OCI-LY7 (cell line): ENCODE measurements at regions not wholly inside any gene's neighbourhood (a gene's known extent, or its start where the extent isn't known, plus 50 kb on each side); places are given as distances from the start of the nearest gene placed in this dataset.

Experiments
- BruUV-seq: library from RNA; stranded (reverse); fragments of 400-500 nt; replicated peaks from 2 replicates; lab custom pipeline; 2021; lab: Mats Ljungman, UMichigan
- CTCF ChIA-PET: fragments of 300-600 bp; sonication (Branson Sonifier 250); formaldehyde crosslinking; loops from one replicate; lab custom pipeline; 2022; ENCODE audit warnings: antibody characterized with exemption; ENCODE audit not compliant: unreplicated experiment; lab: Charles Lee
- POLR2A ChIA-PET: fragments of 300-600 bp; sonication (Branson Sonifier 250); formaldehyde crosslinking; loops from one replicate; lab custom pipeline; 2022; ENCODE audit warnings: antibody characterized with exemption; lab: Charles Lee
- DNase-seq: peaks from one replicate; pipeline ENCODE4 v3.0.0-alpha.2; 2015; ENCODE audit warnings: low spot score
- H2AFZ ChIP-seq: fragments of 200-600 bp; sonication (generic), shearing (Covaris generic); 2 replicates; pipeline ENCODE4 v1.6.1; 2014; ENCODE audit warnings: mild to moderate bottlenecking, antibody characterized with exemption, low read length, moderate library complexity
- H3K27ac ChIP-seq: fragments of 200-600 bp; sonication (generic); 2 replicates; pipeline ENCODE4 v1.5.1; 2014; ENCODE audit warnings: mixed run types, low read depth, mild to moderate bottlenecking, moderate library complexity, low read length, inconsistent platforms; ENCODE audit not compliant: poor library complexity, severe bottlenecking
- H3K36me3 ChIP-seq: fragments of 200-600 bp; sonication (generic); 2 replicates; pipeline ENCODE4 v1.6.1; 2014; ENCODE audit warnings: mild to moderate bottlenecking, antibody characterized with exemption, low read length, moderate library complexity, mixed read lengths; ENCODE audit not compliant: insufficient read depth
- H3K4me1 ChIP-seq: fragments of 200-600 bp; sonication (generic); 2 replicates; pipeline ENCODE4 v1.5.1; 2014; ENCODE audit warnings: mild to moderate bottlenecking, low read length; ENCODE audit not compliant: insufficient read depth, poor library complexity, severe bottlenecking
- H3K4me2 ChIP-seq: fragments of 200-600 bp; sonication (generic); 2 replicates; pipeline ENCODE4 v1.6.1; 2014; ENCODE audit warnings: mild to moderate bottlenecking, low read length
- H3K4me3 ChIP-seq: fragments of 200-600 bp; sonication (generic); 2 replicates; pipeline ENCODE4 v1.5.1; 2014; ENCODE audit warnings: mild to moderate bottlenecking, low read depth, low read length; ENCODE audit not compliant: poor library complexity, severe bottlenecking
- H3K79me2 ChIP-seq: fragments of 200-600 bp; sonication (generic); 2 replicates; pipeline ENCODE4 v1.6.1; 2016; ENCODE audit warnings: low read depth, mild to moderate bottlenecking, low read length, moderate library complexity, mixed read lengths; ENCODE audit not compliant: insufficient read depth
- H3K9me2 ChIP-seq: fragments of 200-600 bp; sonication (generic); 2 replicates; pipeline ENCODE4 v1.6.1; 2016; ENCODE audit warnings: mild to moderate bottlenecking, low read length, mixed read lengths; ENCODE audit not compliant: insufficient read depth
- H3K9me3 ChIP-seq: fragments of 200-600 bp; sonication (generic); 2 replicates; pipeline ENCODE4 v1.6.1; 2014; ENCODE audit warnings: mild to moderate bottlenecking, mixed run types, low read length, mixed read lengths
- H4K20me1 ChIP-seq: fragments of 200-600 bp; sonication (generic); 2 replicates; pipeline ENCODE4 v1.6.1; 2014; ENCODE audit warnings: mild to moderate bottlenecking, antibody characterized with exemption, low read length, moderate library complexity, mixed read lengths; ENCODE audit not compliant: insufficient read depth
- EZH2phosphoT487 ChIP-seq: fragments of 200-600 bp; sonication (generic); IDR thresholded peaks from 2 replicates; pipeline ENCODE4 v1.6.1; 2018; ENCODE audit warnings: low read depth, borderline replicate concordance, mild to moderate bottlenecking, mixed run types, antibody characterized with exemption, low read length, moderate library complexity, mixed read lengths
- intact Hi-C: fragments of 100-400 bp; cut with micrococcal nuclease; formaldehyde crosslinking; loops from one replicate; pipeline ENCODE4 v1.10.0; 2022; ENCODE audit not compliant: unreplicated experiment
- TF ChIP-seq, protein P1 (sequence below): fragments of 200-600 bp; sonication (generic); conservative IDR thresholded peaks from 2 replicates; pipeline ENCODE4 v1.5.1; 2014; ENCODE audit warnings: mild to moderate bottlenecking, antibody characterized with exemption, low read length, moderate library complexity, mixed read lengths

DNA sequence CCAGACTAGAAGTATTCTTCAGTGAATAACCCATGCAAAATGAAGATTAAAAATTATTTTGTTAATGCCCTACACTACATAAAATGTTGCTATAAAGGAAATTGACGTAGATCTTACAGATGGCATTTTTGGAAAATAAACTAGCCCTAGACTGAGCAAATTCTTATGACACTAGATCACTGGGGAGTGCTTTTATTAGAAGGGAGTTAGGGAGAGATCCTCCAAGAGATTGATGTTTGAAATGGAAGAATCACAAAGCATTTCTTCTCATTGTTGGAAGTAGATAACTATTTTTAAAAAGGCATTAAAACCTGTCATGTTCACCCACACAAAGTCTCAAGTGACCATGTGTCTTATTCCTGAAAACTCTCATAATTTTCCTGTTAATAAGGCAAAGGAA, 351.1 kb upstream of the TLE4 start:
- ChIA-PET CTCF (no interaction called here), POLR2A (no interaction called here)
- no peak for TF ChIP-seq EZH2phosphoT487
- TF ChIP-seq, protein P1, sequence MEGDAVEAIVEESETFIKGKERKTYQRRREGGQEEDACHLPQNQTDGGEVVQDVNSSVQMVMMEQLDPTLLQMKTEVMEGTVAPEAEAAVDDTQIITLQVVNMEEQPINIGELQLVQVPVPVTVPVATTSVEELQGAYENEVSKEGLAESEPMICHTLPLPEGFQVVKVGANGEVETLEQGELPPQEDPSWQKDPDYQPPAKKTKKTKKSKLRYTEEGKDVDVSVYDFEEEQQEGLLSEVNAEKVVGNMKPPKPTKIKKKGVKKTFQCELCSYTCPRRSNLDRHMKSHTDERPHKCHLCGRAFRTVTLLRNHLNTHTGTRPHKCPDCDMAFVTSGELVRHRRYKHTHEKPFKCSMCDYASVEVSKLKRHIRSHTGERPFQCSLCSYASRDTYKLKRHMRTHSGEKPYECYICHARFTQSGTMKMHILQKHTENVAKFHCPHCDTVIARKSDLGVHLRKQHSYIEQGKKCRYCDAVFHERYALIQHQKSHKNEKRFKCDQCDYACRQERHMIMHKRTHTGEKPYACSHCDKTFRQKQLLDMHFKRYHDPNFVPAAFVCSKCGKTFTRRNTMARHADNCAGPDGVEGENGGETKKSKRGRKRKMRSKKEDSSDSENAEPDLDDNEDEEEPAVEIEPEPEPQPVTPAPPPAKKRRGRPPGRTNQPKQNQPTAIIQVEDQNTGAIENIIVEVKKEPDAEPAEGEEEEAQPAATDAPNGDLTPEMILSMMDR, result no peak
- Histone ChIP-seq H3K9me3 (no peaks in the 10 kb centered on the region), H2AFZ (no peak overlapping the region), H3K79me2 (no peaks in the 10 kb centered on the region), H3K36me3 (no peaks in the 10 kb centered on the region), H3K4me2 (no peak overlapping the region), H3K4me1 (no peaks in the 10 kb centered on the region), H3K4me3 (no peak overlapping the region), H3K9me2 (no peaks in the 10 kb centered on the region), H4K20me1 (no peaks in the 10 kb centered on the region), H3K27ac (no peak overlapping the region)
- DNase-seq, result no peak
- intact Hi-C loops, result loop anchor here (10.0 kb wide), 1 partner anchor 56 kb away; no protein-coding TSS in a partner anchor
- BruUV-seq, result no TSS peak

- Histone ChIP-seq H3K4me3 (no peak overlapping the region), H3K36me3 (no peaks in the 10 kb centered on the region), H3K9me2 (no peaks in the 10 kb centered on the region), H4K20me1 (no peaks in the 10 kb centered on the region), H3K9me3 (no peaks in the 10 kb centered on the region), H2AFZ (no peak overlapping the region), H3K79me2 (no peaks in the 10 kb centered on the region), H3K4me1 (no peaks in the 10 kb centered on the region), H3K4me2 (no peak overlapping the region), H3K27ac (no peak overlapping the region)
- intact Hi-C loops, result loop anchor here (10.0 kb wide), 1 partner anchor 56 kb away; no protein-coding TSS in a partner anchor
- ChIA-PET CTCF (no interaction called here), POLR2A (no interaction called here)
- no peak for TF ChIP-seq EZH2phosphoT487
- TF ChIP-seq, protein P1, result no peak
- DNase-seq, result no peak
- BruUV-seq, result no TSS peak
Observed at GRCh38 chr9:79221084-79221483, 350.7 kb upstream of the TLE4 start.

- Histone ChIP-seq H3K9me2 (no peaks in the 10 kb centered on the region), H3K79me2 (no peaks in the 10 kb centered on the region), H3K4me2 (no peak overlapping the region), H3K9me3 (no peaks in the 10 kb centered on the region), H3K27ac (no peak overlapping the region), H3K36me3 (no peaks in the 10 kb centered on the region), H4K20me1 (no peaks in the 10 kb centered on the region), H2AFZ (no peak overlapping the region), H3K4me1 (no peaks in the 10 kb centered on the region), H3K4me3 (no peak overlapping the region)
- BruUV-seq, result no TSS peak
- POLR2A ChIA-PET, result no interaction called here
- CTCF ChIA-PET, result no interaction called here
- intact Hi-C loops, result loop anchor here (10.0 kb wide), 1 partner anchor 58 kb away; no protein-coding TSS in a partner anchor
- no peak for DNase-seq
- TF ChIP-seq EZH2phosphoT487, result no peak
- TF ChIP-seq, protein P1, result no peak
Observed at GRCh38 chr9:79222483-79222882, 349.3 kb upstream of the TLE4 start.
